CD4-positive, CD25-positive, alpha-beta regulatory T cell (primary cell): ENCODE measurements at regions not wholly inside any gene's neighbourhood (a gene's known extent, or its start where the extent isn't known, plus 50 kb on each side); places are given as distances from the start of the nearest gene placed in this dataset.

Source experiments
- ATAC-seq, 2 donors: fragments of 150-1000 bp; cut with Tn5 transposase; one replicate each; pipeline ENCODE4 v1.10.0; 2021; ENCODE audit warnings: low read depth in 2 of 2, moderate number of reproducible peaks in 2 of 2, moderate library complexity in 1 of 2
- DNase-seq, 3 donors: peaks; one replicate each; pipeline versions ENCODE4 v3.0.0 to v3.0.0-alpha.2; 2012 to 2022; ENCODE audit warnings: mixed read lengths in 1 of 3
- H3K27ac ChIP-seq: one replicate; pipeline ENCODE4 v1.7.0; 2013; ENCODE audit warnings: mild to moderate bottlenecking, low read length; ENCODE audit not compliant: insufficient read depth, poor library complexity, severe bottlenecking
- H3K27me3 ChIP-seq: one replicate; pipeline ENCODE4 v1.7.0; 2013; ENCODE audit warnings: low read length; ENCODE audit not compliant: control insufficient read depth, insufficient read depth
- H3K36me3 ChIP-seq: one replicate; pipeline ENCODE4 v1.7.0; 2013; ENCODE audit warnings: mild to moderate bottlenecking, low read length, moderate library complexity; ENCODE audit not compliant: control insufficient read depth, insufficient read depth
- H3K4me1 ChIP-seq: 2 replicates; pipeline ENCODE4 v1.7.0; 2013; ENCODE audit warnings: mild to moderate bottlenecking, low read length; ENCODE audit not compliant: insufficient read depth, control insufficient read depth, poor library complexity, severe bottlenecking
- H3K4me3 ChIP-seq: one replicate; pipeline ENCODE4 v1.7.0; 2013; ENCODE audit warnings: low read depth, mild to moderate bottlenecking, low read length, moderate library complexity
- H3K9me3 ChIP-seq, 2 experiments: 1 replicate in 1 of 2; 2 replicates in 1 of 2; pipeline ENCODE4 v1.7.0; 2013; ENCODE audit warnings: low read length in 2 of 2, mild to moderate bottlenecking in 1 of 2, moderate library complexity in 1 of 2; ENCODE audit not compliant: control insufficient read depth in 2 of 2
- H3K27ac Mint-ChIP-seq, 3 donors: one replicate each; pipeline ENCODE4 v1.8.0; 2020 to 2022; ENCODE audit warnings: mild to moderate bottlenecking in 3 of 3, mixed read lengths in 3 of 3, moderate library complexity in 2 of 3
- H3K27me3 Mint-ChIP-seq: one replicate; pipeline ENCODE4 v1.8.0; 2022; ENCODE audit warnings: mild to moderate bottlenecking, mixed read lengths
- H3K36me3 Mint-ChIP-seq: one replicate; pipeline ENCODE4 v1.8.0; 2020; ENCODE audit warnings: mixed read lengths
- H3K4me1 Mint-ChIP-seq, 4 donors: one replicate each; pipeline ENCODE4 v1.8.0; 2020 to 2022; ENCODE audit warnings: mixed read lengths in 4 of 4, mild to moderate bottlenecking in 1 of 4
- H3K4me3 Mint-ChIP-seq, 4 donors: one replicate each; pipeline ENCODE4 v1.8.0; 2020 to 2022; ENCODE audit warnings: mild to moderate bottlenecking in 4 of 4, mixed read lengths in 4 of 4, moderate library complexity in 3 of 4
- H3K9me3 Mint-ChIP-seq, 7 donors: one replicate each; pipeline ENCODE4 v1.8.0; 2020 to 2022; ENCODE audit warnings: mixed read lengths in 7 of 7, mild to moderate bottlenecking in 3 of 7, moderate library complexity in 2 of 7

DNA sequence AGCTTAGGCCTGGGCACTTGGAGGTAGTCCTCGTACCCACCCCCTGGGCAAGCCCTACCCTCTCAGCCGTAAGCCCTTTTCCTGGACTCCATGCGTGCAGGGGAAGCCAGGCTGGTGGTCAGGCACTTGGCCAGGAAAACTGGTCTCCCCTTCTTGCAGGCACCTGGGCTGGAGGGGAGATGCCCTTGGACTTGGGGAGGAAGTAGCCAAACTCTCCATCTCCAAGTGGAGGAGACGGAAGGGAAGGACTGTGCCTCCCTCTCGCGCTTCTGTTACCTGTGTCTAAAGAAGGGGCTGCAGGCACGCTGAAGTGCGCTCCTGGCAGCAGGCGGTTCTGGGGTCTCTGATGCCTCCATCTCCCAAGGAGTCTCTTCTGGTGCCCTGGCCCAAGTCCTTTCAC, 283.9 kb downstream of the PBX3 start:
- Histone ChIP-seq H3K4me3 (no peak overlapping the region), H3K36me3 (no peaks in the 10 kb centered on the region), H3K27me3 (peaks cover 2% of the 10 kb centered on the region), H3K9me3 (no peaks in the 10 kb centered on the region), H3K27ac (no peak overlapping the region), H3K4me1 (no peaks in the 10 kb centered on the region)
- no peaks in the 10 kb centered on the region for H3K4me1 Mint-ChIP-seq
- peaks cover 0 to 2% (median 0%) of the 10 kb centered on the region in 7 donors for H3K9me3 Mint-ChIP-seq
- no peak for ATAC-seq
- no peak for DNase-seq
- H3K27me3 Mint-ChIP-seq = peaks cover 18% of the 10 kb centered on the region
- no peak overlapping the region for H3K4me3 Mint-ChIP-seq
- H3K36me3 Mint-ChIP-seq = no peaks in the 10 kb centered on the region
- no peak overlapping the region for H3K27ac Mint-ChIP-seq

- Mint-ChIP-seq H3K4me3 (no peak overlapping the region), H3K27ac (no peak overlapping the region), H3K9me3 (peaks cover 0 to 2% (median 0%) of the 10 kb centered on the region in 7 donors), H3K4me1 (no peaks in the 10 kb centered on the region), H3K27me3 (peaks cover 13% of the 10 kb centered on the region), H3K36me3 (no peaks in the 10 kb centered on the region)
- no peaks in the 10 kb centered on the region for H3K36me3 ChIP-seq
- no peaks in the 10 kb centered on the region for H3K9me3 ChIP-seq
- H3K4me1 ChIP-seq = no peaks in the 10 kb centered on the region
- H3K4me3 ChIP-seq = no peak overlapping the region
- no peak overlapping the region for H3K27ac ChIP-seq
- no peak for DNase-seq
- no peak for ATAC-seq
- H3K27me3 ChIP-seq = peaks cover 2% of the 10 kb centered on the region
These were observed 285.0 kb downstream of the PBX3 start for GRCh38 chr9:126032135-126032534.

- H3K36me3 Mint-ChIP-seq = no peaks in the 10 kb centered on the region
- no peak overlapping the region for H3K27ac Mint-ChIP-seq
- no peak overlapping the region for H3K27ac ChIP-seq
- no peaks in the 10 kb centered on the region for H3K4me1 ChIP-seq
- H3K4me1 Mint-ChIP-seq = no peaks in the 10 kb centered on the region
- ATAC-seq (no peak), DNase-seq (no peak)
- H3K27me3 ChIP-seq = peaks cover 2% of the 10 kb centered on the region
- no peaks in the 10 kb centered on the region for H3K9me3 ChIP-seq
- H3K4me3 Mint-ChIP-seq = no peak overlapping the region
- H3K27me3 Mint-ChIP-seq = peaks cover 9% of the 10 kb centered on the region
- H3K9me3 Mint-ChIP-seq = peaks cover 0 to 2% (median 0%) of the 10 kb centered on the region in 7 donors
- no peak overlapping the region for H3K4me3 ChIP-seq
- no peaks in the 10 kb centered on the region for H3K36me3 ChIP-seq
These were observed 286.1 kb downstream of the PBX3 start for GRCh38 chr9:126033318-126033717.

- Histone ChIP-seq H3K4me3 (no peak overlapping the region), H3K9me3 (no peaks in the 10 kb centered on the region), H3K27me3 (peaks cover 2% of the 10 kb centered on the region), H3K27ac (no peak overlapping the region), H3K36me3 (no peaks in the 10 kb centered on the region), H3K4me1 (no peaks in the 10 kb centered on the region)
- Mint-ChIP-seq H3K9me3 (peaks cover 0 to 2% (median 0%) of the 10 kb centered on the region in 7 donors), H3K36me3 (no peaks in the 10 kb centered on the region), H3K27me3 (peaks cover 9% of the 10 kb centered on the region), H3K27ac (no peak overlapping the region), H3K4me3 (no peak overlapping the region), H3K4me1 (no peaks in the 10 kb centered on the region)
- DNase-seq (no peak), ATAC-seq (no peak)
These were observed 286.8 kb downstream of the PBX3 start for GRCh38 chr9:126033956-126034355.

- peaks cover 8% of the 10 kb centered on the region for H3K27me3 Mint-ChIP-seq
- H3K27ac Mint-ChIP-seq = no peak overlapping the region
- H3K9me3 Mint-ChIP-seq = peaks cover 0 to 5% (median 0%) of the 10 kb centered on the region in 7 donors
- Histone ChIP-seq H3K36me3 (no peaks in the 10 kb centered on the region), H3K4me3 (no peak overlapping the region), H3K4me1 (no peaks in the 10 kb centered on the region), H3K9me3 (no peaks in the 10 kb centered on the region), H3K27ac (no peak overlapping the region), H3K27me3 (peaks cover 2% of the 10 kb centered on the region)
- no peak overlapping the region for H3K4me3 Mint-ChIP-seq
- ATAC-seq = no peak
- H3K36me3 Mint-ChIP-seq = no peaks in the 10 kb centered on the region
- H3K4me1 Mint-ChIP-seq = no peaks in the 10 kb centered on the region
- no peak for DNase-seq
These were observed 289.7 kb downstream of the PBX3 start for GRCh38 chr9:126036881-126037291.

- no peak for DNase-seq
- Histone ChIP-seq H3K4me1 (no peaks in the 10 kb centered on the region), H3K27me3 (peaks cover 2% of the 10 kb centered on the region), H3K27ac (no peak overlapping the region), H3K4me3 (no peak overlapping the region), H3K9me3 (no peaks in the 10 kb centered on the region), H3K36me3 (no peaks in the 10 kb centered on the region)
- H3K4me1 Mint-ChIP-seq = no peaks in the 10 kb centered on the region
- H3K9me3 Mint-ChIP-seq = peaks cover 0 to 16% (median 4%) of the 10 kb centered on the region in 7 donors
- H3K27me3 Mint-ChIP-seq = peaks cover 16% of the 10 kb centered on the region
- ATAC-seq = no peak
- no peak overlapping the region for H3K4me3 Mint-ChIP-seq
- H3K27ac Mint-ChIP-seq = peak overlapping the region in 1 of 3 donors; percentile 51
- H3K36me3 Mint-ChIP-seq = no peaks in the 10 kb centered on the region
These were observed 287.8 kb upstream of the MVB12B start for GRCh38 chr9:126038790-126039189.

DNA sequence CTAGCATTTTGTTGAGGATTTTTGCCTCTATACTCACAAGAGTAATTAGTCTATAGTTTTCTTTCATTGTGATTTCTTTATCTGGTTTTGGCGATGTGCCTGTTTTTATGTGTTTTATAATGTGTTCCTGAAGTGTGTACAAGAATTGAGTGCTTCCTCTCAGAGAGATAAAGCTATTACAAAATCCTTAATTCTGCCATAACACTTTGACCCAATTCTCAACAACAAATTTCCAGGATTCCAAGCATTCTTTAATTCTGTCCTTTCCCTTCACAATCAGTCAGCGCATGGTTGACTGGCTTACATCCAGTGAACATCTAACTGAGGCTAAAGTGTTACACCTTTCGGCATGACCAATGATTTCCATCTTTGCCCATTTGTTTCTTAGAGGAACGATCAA, 282.9 kb upstream of the MVB12B start:
- peaks cover 0 to 22% (median 8%) of the 10 kb centered on the region in 7 donors for H3K9me3 Mint-ChIP-seq
- H3K36me3 Mint-ChIP-seq = peaks cover 2% of the 10 kb centered on the region
- no peak overlapping the region for H3K27ac ChIP-seq
- H3K4me3 ChIP-seq = no peak overlapping the region
- H3K4me1 ChIP-seq = no peaks in the 10 kb centered on the region
- no peaks in the 10 kb centered on the region for H3K27me3 ChIP-seq
- DNase-seq = no peak
- H3K36me3 ChIP-seq = no peaks in the 10 kb centered on the region
- ATAC-seq = no peak
- H3K4me1 Mint-ChIP-seq = no peaks in the 10 kb centered on the region
- no peak overlapping the region for H3K4me3 Mint-ChIP-seq
- peaks cover 11% of the 10 kb centered on the region for H3K27me3 Mint-ChIP-seq
- peaks cover 6 to 12% of the 10 kb centered on the region in 2 experiments for H3K9me3 ChIP-seq
- H3K27ac Mint-ChIP-seq = no peak overlapping the region

DNA sequence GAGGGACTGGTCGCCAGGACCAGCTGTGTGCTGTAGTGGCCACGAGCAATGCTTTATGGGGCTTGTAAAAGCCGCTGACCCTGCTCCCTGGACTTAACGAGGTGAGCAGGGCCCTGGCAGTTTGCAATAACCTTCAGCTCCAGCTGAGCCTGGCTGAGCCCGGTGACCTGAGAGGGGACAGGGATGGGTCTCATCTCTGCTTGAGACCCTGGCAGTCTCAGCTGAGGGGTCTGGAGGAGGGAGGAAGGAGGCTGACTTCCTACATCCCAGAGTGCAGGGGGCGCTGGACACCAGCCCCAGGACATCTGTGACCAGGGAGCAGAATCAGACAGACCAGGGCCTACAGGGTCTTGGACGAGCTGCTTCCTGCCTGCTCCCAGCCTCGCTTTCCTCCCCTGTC, 277.5 kb upstream of the MVB12B start:
- H3K4me3 ChIP-seq = no peak overlapping the region
- Mint-ChIP-seq H3K27ac (no peak overlapping the region), H3K4me3 (no peak overlapping the region), H3K36me3 (peaks cover 2% of the 10 kb centered on the region), H3K4me1 (no peaks in the 10 kb centered on the region), H3K27me3 (no peaks in the 10 kb centered on the region), H3K9me3 (peaks cover 0 to 11% (median 4%) of the 10 kb centered on the region in 7 donors)
- H3K9me3 ChIP-seq = peaks cover 6 to 12% of the 10 kb centered on the region in 2 experiments
- DNase-seq (no peak), ATAC-seq (no peak)
- H3K27ac ChIP-seq = no peak overlapping the region
- peaks cover under 1% of the 10 kb centered on the region for H3K27me3 ChIP-seq
- no peaks in the 10 kb centered on the region for H3K36me3 ChIP-seq
- no peaks in the 10 kb centered on the region for H3K4me1 ChIP-seq
